IPS DF 19.7 (cell line): ENCODE measurements at regions not wholly inside any gene's neighbourhood (a gene's known extent, or its start where the extent isn't known, plus 50 kb on each side); places are given as distances from the start of the nearest gene placed in this dataset.

Source experiments
- DNase-seq: peaks from one replicate; pipeline ENCODE4 v3.0.0-alpha.2; 2013; ENCODE audit warnings: low read depth, low spot score

DNA sequence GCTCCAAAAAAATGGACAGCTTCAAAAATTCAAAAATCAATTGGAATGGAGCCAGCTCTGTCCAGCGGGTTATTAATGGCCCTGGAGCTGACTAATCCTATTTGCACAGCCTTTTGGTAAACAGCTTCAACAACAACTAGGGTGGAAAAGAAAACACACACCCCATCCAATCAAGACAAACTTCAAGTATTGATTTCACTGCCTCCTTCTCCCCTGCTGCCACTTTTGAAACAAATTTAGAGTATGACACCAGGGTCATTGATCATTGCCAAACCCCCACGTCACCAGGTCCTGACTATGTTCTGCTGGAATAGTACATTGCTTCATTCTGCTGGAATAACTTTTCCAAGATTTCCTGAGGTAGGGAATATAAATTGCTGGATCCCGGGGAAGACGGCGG is 56.8 kb upstream of the GTF3A start:
- DNase-seq = no peak

DNA sequence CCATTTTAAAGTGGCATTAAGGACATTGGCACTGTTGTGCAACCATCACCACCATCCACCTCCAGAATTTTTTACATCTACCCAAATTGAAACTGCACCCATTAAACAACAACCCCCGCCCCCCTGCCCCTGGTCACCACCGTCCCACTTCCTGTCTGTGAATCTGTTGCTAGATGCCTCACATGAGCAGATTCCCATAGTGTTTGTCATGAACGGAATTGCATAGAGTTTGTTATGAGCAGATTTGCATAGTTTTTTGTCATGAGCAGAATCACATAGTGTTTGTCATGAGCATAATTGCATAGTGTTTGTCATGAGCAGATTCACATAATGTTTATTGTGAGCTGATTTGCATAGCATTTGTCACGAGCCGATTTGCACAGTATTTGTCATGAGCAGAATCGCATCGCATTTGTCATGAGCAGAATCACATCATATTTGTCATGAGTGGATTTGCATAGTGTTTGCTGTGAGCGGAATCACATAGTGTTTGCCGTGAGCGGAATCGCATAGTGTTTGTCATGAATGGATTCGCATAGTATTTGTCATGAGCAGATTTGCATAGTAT is 54.0 kb upstream of the GTF3A start:
- DNase-seq = no peak

DNA sequence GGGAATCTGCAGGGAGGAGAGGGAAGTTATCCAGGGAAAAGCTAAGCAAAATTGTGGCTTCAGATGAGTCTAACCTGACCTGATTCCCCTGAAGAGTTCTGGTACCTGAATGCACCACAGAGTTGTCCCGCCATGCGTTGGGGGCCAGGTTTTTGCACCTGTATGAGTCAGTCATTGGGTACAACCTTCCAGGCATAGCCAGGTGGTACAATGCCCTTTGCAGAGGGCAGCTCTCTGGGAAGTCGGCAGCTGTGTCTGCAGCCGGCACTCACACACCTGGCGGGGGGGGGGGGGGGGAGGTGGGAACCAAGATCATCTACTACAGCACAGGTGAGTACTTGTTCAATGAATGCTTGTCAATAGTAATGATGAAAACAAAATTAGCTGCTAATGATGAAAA is 52.5 kb upstream of the GTF3A start:
- DNase-seq = no peak

DNA sequence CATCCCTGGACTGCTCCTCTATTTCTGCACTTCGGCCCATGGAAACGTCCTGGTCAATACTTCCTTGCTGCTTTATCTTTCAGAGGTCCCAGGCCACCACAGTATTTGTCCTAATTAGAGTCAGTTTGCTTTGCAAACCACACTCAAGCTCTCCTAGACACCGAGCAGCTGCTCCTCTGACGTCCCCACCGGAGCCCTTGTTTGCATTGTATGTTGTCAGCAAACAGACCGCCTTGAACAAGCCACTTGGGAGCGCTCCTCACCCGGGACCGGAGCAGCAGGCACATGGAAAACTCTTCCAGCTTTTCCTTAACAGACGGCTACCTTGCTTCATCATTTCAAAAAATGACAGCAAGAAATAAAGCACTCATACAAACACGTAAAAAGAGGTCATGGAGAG is 51.5 kb upstream of the GTF3A start:
- no peak for DNase-seq

DNA sequence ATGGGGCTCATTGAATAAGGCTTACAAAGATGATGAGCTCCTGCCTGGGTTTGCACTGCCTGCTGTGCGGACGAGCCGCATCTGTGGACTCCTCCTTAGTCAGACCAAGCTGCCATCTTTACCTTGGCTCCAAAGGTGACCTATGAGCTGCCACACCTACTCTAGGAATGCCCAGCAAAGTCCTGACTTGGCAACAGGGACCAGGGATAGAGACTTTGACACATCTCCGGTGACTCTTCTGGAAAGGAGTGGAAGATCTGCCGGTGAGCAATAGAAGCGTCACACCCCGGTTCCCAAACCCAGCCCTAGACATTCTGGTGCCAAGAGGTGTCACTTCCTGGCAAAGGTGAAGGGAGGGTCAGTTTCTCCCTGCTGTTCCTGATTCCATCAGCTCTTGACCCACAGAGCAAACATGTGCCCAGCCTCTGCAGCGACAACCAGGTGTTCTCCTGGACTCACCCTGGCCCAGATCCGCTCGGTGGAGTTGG is 50.2 kb upstream of the GTF3A start:
- no peak for DNase-seq
